Neuronal stem cell (in vitro differentiated cells): ENCODE measurements at regions not wholly inside any gene's neighbourhood (a gene's known extent, or its start where the extent isn't known, plus 50 kb on each side); places are given as distances from the start of the nearest gene placed in this dataset.

Source experiments
- DNase-seq: peaks from one replicate; pipeline ENCODE4 v3.0.0-alpha.2; 2013; ENCODE audit warnings: low spot score
- H2AFZ ChIP-seq: one replicate; pipeline ENCODE4 v1.6.1; 2013; ENCODE audit warnings: mild to moderate bottlenecking, low read length, inconsistent platforms
- H2AK5ac ChIP-seq: 2 replicates; pipeline ENCODE4 v1.6.1; 2013; ENCODE audit warnings: low read depth, mild to moderate bottlenecking, inconsistent platforms, low read length, moderate library complexity, mixed read lengths
- H2BK120ac ChIP-seq: 2 replicates; pipeline ENCODE4 v1.6.1; 2013; ENCODE audit warnings: low read depth, mild to moderate bottlenecking, inconsistent platforms, low read length, moderate library complexity, mixed read lengths
- H2BK12ac ChIP-seq: one replicate; pipeline ENCODE4 v1.6.1; 2013; ENCODE audit warnings: low read length, inconsistent platforms
- H2BK15ac ChIP-seq: 2 replicates; pipeline ENCODE4 v1.6.1; 2013; ENCODE audit warnings: mild to moderate bottlenecking, low read length, inconsistent platforms, mixed read lengths
- H2BK5ac ChIP-seq: one replicate; pipeline ENCODE4 v1.6.1; 2013; ENCODE audit warnings: inconsistent platforms, mild to moderate bottlenecking, low read length, moderate library complexity
- H3K14ac ChIP-seq: one replicate; pipeline ENCODE4 v1.6.1; 2013; ENCODE audit warnings: low read length, inconsistent platforms
- H3K18ac ChIP-seq: 2 replicates; pipeline ENCODE4 v1.6.1; 2013; ENCODE audit warnings: low read length, inconsistent platforms
- H3K23ac ChIP-seq: 2 replicates; pipeline ENCODE4 v1.6.1; 2013; ENCODE audit warnings: low read depth, mild to moderate bottlenecking, mixed read lengths, low read length, inconsistent platforms; ENCODE audit not compliant: poor library complexity
- H3K27ac ChIP-seq: replicated peaks from 3 replicates; pipeline ENCODE4 v1.5.1; 2013; ENCODE audit warnings: low read length, inconsistent platforms
- H3K27me3 ChIP-seq, 3 experiments: 2 replicates each; pipeline ENCODE4 v1.6.1; 2013; ENCODE audit warnings: low read length in 3 of 3, mild to moderate bottlenecking in 2 of 3, inconsistent platforms in 1 of 3, low read depth in 1 of 3, mixed read lengths in 1 of 3, moderate library complexity in 1 of 3; ENCODE audit not compliant: control insufficient read depth in 3 of 3, insufficient read depth in 3 of 3
- H3K36me3 ChIP-seq, 2 donors: replicated peaks in 1 of 2; 2 replicates each; pipeline ENCODE4 v1.6.1; 2013; ENCODE audit warnings: low read length in 2 of 2; ENCODE audit not compliant: control insufficient read depth in 2 of 2, insufficient read depth in 2 of 2
- H3K4ac ChIP-seq: 2 replicates; pipeline ENCODE4 v1.6.1; 2013; ENCODE audit warnings: inconsistent platforms, mild to moderate bottlenecking, low read length, moderate library complexity
- H3K4me1 ChIP-seq, 2 donors: 1 replicate in 1 of 2; 2 replicates in 1 of 2; pipeline ENCODE4 v1.6.1; 2013; ENCODE audit warnings: low read length in 2 of 2, low read depth in 1 of 2; ENCODE audit not compliant: control insufficient read depth in 2 of 2, insufficient read depth in 1 of 2
- H3K4me2 ChIP-seq: one replicate; pipeline ENCODE4 v1.6.1; 2013; ENCODE audit warnings: mild to moderate bottlenecking, low read length, inconsistent platforms; ENCODE audit not compliant: insufficient read depth, poor library complexity, severe bottlenecking
- H3K4me3 ChIP-seq, 2 donors: 2 replicates each; pipeline ENCODE4 v1.5.1; 2013; ENCODE audit warnings: low read length in 2 of 2, mild to moderate bottlenecking in 2 of 2, inconsistent platforms in 1 of 2, moderate library complexity in 1 of 2
- H3K79me1 ChIP-seq: one replicate; pipeline ENCODE4 v1.6.1; 2013; ENCODE audit warnings: low read depth, mild to moderate bottlenecking, inconsistent platforms, low read length, moderate library complexity
- H3K9ac ChIP-seq: one replicate; pipeline ENCODE4 v1.6.1; 2013; ENCODE audit warnings: mild to moderate bottlenecking, low read depth, low read length, inconsistent platforms; ENCODE audit not compliant: poor library complexity
- H3K9me3 ChIP-seq, 2 donors: replicated peaks in 1 of 2; 2 replicates each; pipeline versions ENCODE3 to v1.6.1; 2013; ENCODE audit warnings: low read length in 2 of 2, mild to moderate bottlenecking in 2 of 2, inconsistent platforms in 1 of 2, low read depth in 1 of 2, mixed read lengths in 1 of 2, moderate library complexity in 1 of 2; ENCODE audit not compliant: control insufficient read depth in 2 of 2, insufficient read depth in 1 of 2
- H4K8ac ChIP-seq: one replicate; pipeline ENCODE4 v1.6.1; 2013; ENCODE audit warnings: low read depth, mild to moderate bottlenecking, inconsistent platforms, low read length, moderate library complexity
- H4K91ac ChIP-seq: one replicate; pipeline ENCODE4 v1.6.1; 2013; ENCODE audit warnings: low read length, low read depth, mild to moderate bottlenecking, inconsistent platforms; ENCODE audit not compliant: poor library complexity
- WGBS, 2 donors: extraction: QIAGEN DNeasy Blood & Tissue Kit; methylation state at CpG; one replicate each; pipeline ENCODE4 v1.1.7; 2013; ENCODE audit warnings: missing lambda C conversion rate in 2 of 2, mixed read lengths in 1 of 2; ENCODE audit not compliant: insufficient read length in 2 of 2, insufficient replicate concordance in 1 of 2; ENCODE audit errors: extremely low coverage in 2 of 2; 5-methylcytosine and 5-hydroxymethylcytosine counted together

- WGBS, 2 donors, result no CpG with 5 or more reads among the region's 4 CpGs
- H3K23ac ChIP-seq, result no peak overlapping the region
- H3K36me3 ChIP-seq, result no peaks in the 10 kb centered on the region
- no peaks in the 10 kb centered on the region for H3K27me3 ChIP-seq
- no peak overlapping the region for H2BK12ac ChIP-seq
- no peak overlapping the region for H2AFZ ChIP-seq
- H3K9ac ChIP-seq, result no peak overlapping the region
- no peak overlapping the region for H3K18ac ChIP-seq
- no peak overlapping the region for H2BK5ac ChIP-seq
- H2BK15ac ChIP-seq, result no peak overlapping the region
- H3K27ac ChIP-seq, result no peak overlapping the region
- no peak overlapping the region for H2AK5ac ChIP-seq
- H3K4me1 ChIP-seq, result no peaks in the 10 kb centered on the region
- no peak overlapping the region for H3K4ac ChIP-seq
- DNase-seq, result no peak
- H3K14ac ChIP-seq, result no peak overlapping the region
- no peak overlapping the region for H3K4me2 ChIP-seq
- no peak overlapping the region for H4K8ac ChIP-seq
- H3K9me3 ChIP-seq, result peaks cover 0 to under 1% of the 10 kb centered on the region in 2 donors
- no peak overlapping the region for H3K4me3 ChIP-seq
- no peaks in the 10 kb centered on the region for H3K79me1 ChIP-seq
- H2BK120ac ChIP-seq, result no peak overlapping the region
- H4K91ac ChIP-seq, result no peak overlapping the region
These were observed 548.3 kb upstream of the SLIT2 start for GRCh38 chr4:19703391-19703790.

- Histone ChIP-seq H3K79me1 (no peaks in the 10 kb centered on the region), H4K8ac (no peak overlapping the region), H3K4me1 (no peaks in the 10 kb centered on the region), H3K9ac (no peak overlapping the region), H3K4me3 (no peak overlapping the region), H3K4me2 (no peak overlapping the region), H2BK15ac (no peak overlapping the region), H3K14ac (no peak overlapping the region), H3K27ac (no peak overlapping the region), H3K4ac (no peak overlapping the region), H3K23ac (no peak overlapping the region), H3K9me3 (peaks cover 0 to 10% of the 10 kb centered on the region in 2 donors), H2BK12ac (no peak overlapping the region), H2AFZ (peak overlapping the region; percentile 32), H2BK120ac (no peak overlapping the region), H4K91ac (no peak overlapping the region), H3K36me3 (no peaks in the 10 kb centered on the region), H3K27me3 (no peaks in the 10 kb centered on the region), H3K18ac (no peak overlapping the region), H2AK5ac (no peak overlapping the region), H2BK5ac (no peak overlapping the region)
- no peak for DNase-seq
- no CpG with 5 or more reads among the region's 2 CpGs for WGBS, 2 donors
These were observed 550.7 kb upstream of the SLIT2 start for GRCh38 chr4:19700992-19701391.

GRCh38 chr4:19698961-19699360 lies 552.7 kb upstream of the SLIT2 start:
- Histone ChIP-seq H2BK15ac (no peak overlapping the region), H3K23ac (no peak overlapping the region), H3K9ac (no peak overlapping the region), H4K8ac (no peak overlapping the region), H3K79me1 (no peaks in the 10 kb centered on the region), H3K4ac (no peak overlapping the region), H3K9me3 (peaks cover 0 to 10% of the 10 kb centered on the region in 2 donors), H3K4me1 (peaks cover 4 to 5% of the 10 kb centered on the region in 2 donors), H2AFZ (no peak overlapping the region), H3K36me3 (no peaks in the 10 kb centered on the region), H3K27ac (no peak overlapping the region), H4K91ac (no peak overlapping the region), H3K27me3 (no peaks in the 10 kb centered on the region), H3K4me3 (no peak overlapping the region), H2BK5ac (no peak overlapping the region), H3K14ac (no peak overlapping the region), H2AK5ac (no peak overlapping the region), H2BK120ac (no peak overlapping the region), H3K18ac (no peak overlapping the region), H3K4me2 (no peak overlapping the region), H2BK12ac (no peak overlapping the region)
- DNase-seq, result no peak
- WGBS, 2 donors, result no CpG with 5 or more reads among the region's 1 CpG

DNA sequence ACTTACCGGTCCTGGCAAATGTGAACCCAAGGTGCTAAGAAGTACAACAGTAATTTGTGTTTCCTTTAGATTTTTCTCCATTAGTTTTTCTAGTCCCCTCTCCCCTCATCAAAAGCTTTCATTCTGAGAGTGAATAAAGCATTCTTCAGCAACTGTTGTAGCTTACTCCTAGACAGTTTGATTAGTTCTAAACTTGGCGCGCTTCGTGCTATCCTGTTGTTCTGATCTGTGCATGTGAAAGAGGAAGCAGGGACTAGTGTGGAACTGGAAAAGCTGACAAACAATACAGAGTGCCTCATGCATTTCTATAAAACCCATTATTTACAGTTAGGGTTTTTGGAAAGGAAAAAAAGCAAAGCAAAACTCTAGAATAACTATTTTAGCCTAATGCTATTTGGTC lies 556.9 kb upstream of the SLIT2 start:
- Histone ChIP-seq H3K79me1 (no peaks in the 10 kb centered on the region), H3K4ac (no peak overlapping the region), H3K4me1 (peaks cover 5 to 6% of the 10 kb centered on the region in 2 donors), H3K9ac (no peak overlapping the region), H3K23ac (no peak overlapping the region), H2AK5ac (no peak overlapping the region), H3K14ac (no peak overlapping the region), H4K91ac (no peak overlapping the region), H4K8ac (no peak overlapping the region), H3K18ac (no peak overlapping the region), H3K27ac (no peak overlapping the region), H2BK120ac (no peak overlapping the region), H2BK15ac (no peak overlapping the region), H2BK12ac (no peak overlapping the region), H3K9me3 (peaks cover 0 to 10% of the 10 kb centered on the region in 2 donors), H2BK5ac (no peak overlapping the region), H3K4me2 (no peak overlapping the region), H3K36me3 (no peaks in the 10 kb centered on the region), H3K27me3 (no peaks in the 10 kb centered on the region), H2AFZ (peak overlapping the region; percentile 91), H3K4me3 (no peak overlapping the region)
- no CpG with 5 or more reads among the region's 4 CpGs for WGBS, 2 donors
- DNase-seq, result no peak
